K562 (cell line): ENCODE measurements at regions not wholly inside any gene's neighbourhood (a gene's known extent, or its start where the extent isn't known, plus 50 kb on each side); places are given as distances from the start of the nearest gene placed in this dataset.

Experiments used
- ATAC-seq: fragments of 200-7000 bp; cut with Tn5 transposase; 3 replicates; pipeline ENCODE4 v1.9.1; 2020; ENCODE audit warnings: moderate library complexity
- BruUV-seq: library from RNA; stranded (reverse); fragments of 400-500 nt; replicated peaks from 2 replicates; lab custom pipeline; 2021; lab: Mats Ljungman, UMichigan
- CTCF ChIA-PET: fragments of 300-600 bp; formaldehyde crosslinking; extraction: SDS; loops from one replicate; lab custom pipeline; 2021; ENCODE audit warnings: low intra/inter-chr PET ratio; lab: Yijun Ruan, JAX
- POLR2A ChIA-PET: fragments of 300-600, 350-650 bp; sonication (Branson Sonifier 250); formaldehyde crosslinking; extraction: SDS; loops from one replicate; lab custom pipeline; 2021; ENCODE audit warnings: antibody characterized with exemption, inconsistent platforms; lab: Yijun Ruan, JAX
- DNase-seq, 4 experiments: peaks; one replicate each; pipeline versions ENCODE4 v3.0.0 to v3.0.0-alpha.2; 2011 to 2018; ENCODE audit warnings: low spot score in 3 of 4, mixed read lengths in 3 of 4; ENCODE audit errors: extremely low read depth in 1 of 4
- FAIRE-seq: peaks from 2 replicates; lab custom pipeline; 2011; peaks lifted over from hg19 to GRCh38; lab: Jason Lieb, UNC
- H2AFZ ChIP-seq: 2 replicates; pipeline ENCODE4 v1.6.0; 2011; ENCODE audit warnings: low read depth, low read length, control low read depth, inconsistent platforms
- H3K27ac ChIP-seq: fragments of 200-600 bp; 3 replicates; pipeline ENCODE4 v1.8.0; 2011; ENCODE audit warnings: low read depth, mild to moderate bottlenecking, control low read depth, inconsistent platforms, low read length, moderate library complexity, mixed read lengths; ENCODE audit errors: extremely low read depth
- H3K27me3 ChIP-seq, 2 experiments: fragments of 300-600 bp in 1 of 2; 2 replicates in 1 of 2; 3 replicates in 1 of 2; pipeline versions ENCODE4 v1.6.0 to v1.8.0; 2011; ENCODE audit warnings: inconsistent platforms in 2 of 2, low read length in 2 of 2, mild to moderate bottlenecking in 1 of 2, mixed read lengths in 1 of 2, moderate library complexity in 1 of 2; ENCODE audit not compliant: control insufficient read depth in 2 of 2, insufficient read depth in 2 of 2
- H3K36me3 ChIP-seq: fragments of 300-600 bp; 3 replicates; pipeline ENCODE4 v1.8.0; 2011; ENCODE audit warnings: mild to moderate bottlenecking, low read length, inconsistent platforms; ENCODE audit not compliant: control insufficient read depth, insufficient read depth
- H3K4me1 ChIP-seq, 2 experiments: fragments of 200-600 bp in 1 of 2; replicated peaks in 1 of 2; 2 replicates in 1 of 2; 3 replicates in 1 of 2; pipeline versions ENCODE4 v1.5.1 to v1.8.0; 2011; ENCODE audit warnings: inconsistent platforms in 2 of 2, low read length in 2 of 2, mild to moderate bottlenecking in 1 of 2, mixed read lengths in 1 of 2, moderate library complexity in 1 of 2; ENCODE audit not compliant: control insufficient read depth in 2 of 2, insufficient read depth in 2 of 2
- H3K4me2 ChIP-seq: 2 replicates; pipeline ENCODE4 v1.6.1; 2011; ENCODE audit warnings: low read length, control low read depth, inconsistent platforms, mixed read lengths; ENCODE audit not compliant: insufficient read depth
- H3K4me3 ChIP-seq: fragments of 200-600 bp; sonication (generic), shearing (Covaris generic); 2 replicates; pipeline ENCODE4 v1.5.1; 2016; ENCODE audit warnings: control low read depth, inconsistent platforms
- H3K79me2 ChIP-seq: fragments of 200-600 bp; 3 replicates; pipeline ENCODE4 v1.8.0; 2011; ENCODE audit warnings: low read length, inconsistent platforms; ENCODE audit not compliant: control insufficient read depth, insufficient read depth
- H3K9ac ChIP-seq, 2 experiments: 2 replicates each; pipeline versions ENCODE4 v1.6.0 to v1.6.1; 2011; ENCODE audit warnings: low read depth in 2 of 2, low read length in 2 of 2, control low read depth in 1 of 2, inconsistent platforms in 1 of 2, mild to moderate bottlenecking in 1 of 2, mixed read lengths in 1 of 2; ENCODE audit not compliant: insufficient read depth in 1 of 2
- H3K9me1 ChIP-seq: one replicate; pipeline ENCODE4 v1.6.0; 2011; ENCODE audit warnings: inconsistent platforms, mild to moderate bottlenecking, low read length, moderate library complexity; ENCODE audit not compliant: control insufficient read depth, insufficient read depth
- H3K9me3 ChIP-seq: replicated peaks from 2 replicates; pipeline ENCODE4 v1.5.1; 2011; ENCODE audit warnings: low read depth, low read length, inconsistent platforms; ENCODE audit not compliant: control insufficient read depth, insufficient read depth
- H4K20me1 ChIP-seq: replicated peaks from 2 replicates; pipeline ENCODE4 v1.6.1; 2011; ENCODE audit warnings: low read length, inconsistent platforms, mixed read lengths; ENCODE audit not compliant: control insufficient read depth, insufficient read depth
- FOXA3 ChIP-seq, 2 experiments: fragments of 450-650 bp in 1 of 2; sonication (generic) in 1 of 2; formaldehyde crosslinking; IDR thresholded peaks in 1 of 2; conservative IDR thresholded peaks in 1 of 2; 2 replicates each; pipeline versions ENCODE4 v1.4.0 to v1.8.0; 2020 to 2022; ENCODE audit warnings: mild to moderate bottlenecking in 2 of 2, missing genetic modification reagents in 1 of 2
- ILK ChIP-seq: fragments of 450-650 bp; IDR thresholded peaks from 2 replicates; pipeline ENCODE4 v1.6.1; 2016; ENCODE audit warnings: missing genetic modification characterization, low read depth, mild to moderate bottlenecking, missing compliant biosample characterization, moderate library complexity, borderline replicate concordance
- MAZ ChIP-seq, 2 experiments: fragments of 450-650 bp in 1 of 2; sonication (generic) in 1 of 2; formaldehyde crosslinking; IDR thresholded peaks in 1 of 2; conservative IDR thresholded peaks in 1 of 2; 2 replicates each; pipeline versions ENCODE4 v1.4.0 to v1.5.0; 2020; ENCODE audit warnings: mild to moderate bottlenecking in 1 of 2, missing genetic modification reagents in 1 of 2
- MTA1 ChIP-seq: fragments of 450-650 bp; IDR thresholded peaks from 2 replicates; pipeline ENCODE4 v1.6.1; 2017; ENCODE audit warnings: borderline replicate concordance
- PHB2 ChIP-seq: fragments of 450-650 bp; IDR thresholded peaks from 2 replicates; pipeline ENCODE4 v1.6.1; 2017; ENCODE audit warnings: low read depth
- PPARD ChIP-seq: fragments of 250-450 bp; sonication (Bioruptor Pico); IDR thresholded peaks from 2 replicates; pipeline ENCODE4 v1.8.0; 2022; ENCODE audit warnings: inconsistent platforms, mild to moderate bottlenecking, moderate library complexity
- SIRT6 ChIP-seq: IDR thresholded peaks from one replicate; pipeline ENCODE4 v1.6.1; 2012; ENCODE audit warnings: low read depth, mild to moderate bottlenecking, control low read depth, inconsistent platforms, low read length, moderate library complexity
- TCF7 ChIP-seq: sonication (generic); IDR thresholded peaks from 2 replicates; pipeline ENCODE4 v1.6.1; 2016; ENCODE audit warnings: antibody characterized with exemption, borderline replicate concordance
- USF2 ChIP-seq: sonication (generic); formaldehyde crosslinking; IDR thresholded peaks from 2 replicates; pipeline ENCODE4 v1.5.0; 2020; ENCODE audit warnings: missing genetic modification reagents
- ZBTB40 ChIP-seq, 2 experiments: fragments of 450-650 bp in 1 of 2; sonication (generic) in 1 of 2; formaldehyde crosslinking in 1 of 2; IDR thresholded peaks; 2 replicates each; pipeline versions ENCODE4 v1.7.1 to v1.9.0; 2016 to 2022; ENCODE audit warnings: inconsistent platforms in 1 of 2, mild to moderate bottlenecking in 1 of 2, missing genetic modification reagents in 1 of 2
- ZNF280A ChIP-seq: fragments of 450-650 bp; IDR thresholded peaks from 2 replicates; pipeline ENCODE4 v1.6.1; 2018; ENCODE audit warnings: mild to moderate bottlenecking, low read depth; ENCODE audit not compliant: partially characterized antibody
- ZNF316 ChIP-seq: fragments of 450-650 bp; IDR thresholded peaks from 2 replicates; pipeline ENCODE4 v1.6.1; 2016
- WGBS: fragments of 100-300 bp; shearing (Covaris generic); methylation state at CpG from one replicate; pipeline ENCODE4 v1.1.6; 2016; ENCODE audit warnings: low coverage, mixed read lengths; ENCODE audit not compliant: insufficient coverage; ENCODE audit errors: missing lambda C conversion rate; 5-methylcytosine and 5-hydroxymethylcytosine counted together
- in situ Hi-C: fragments of 300-500 bp; cut with MboI; formaldehyde crosslinking; loops from 4 replicates; pipeline ENCODE4 v1.15.0; 2018; ENCODE audit warnings: inconsistent platforms, mixed read lengths
- intact Hi-C: fragments of 100-400 bp; cut with micrococcal nuclease; formaldehyde crosslinking; loops from 2 replicates; pipeline ENCODE4 v1.14.2; 2022

- H3K27me3 ChIP-seq = no peaks in the 10 kb centered on the region
- FAIRE-seq (no peak), ATAC-seq (no peak), DNase-seq (no peak)
- H3K9me3 ChIP-seq = no peaks in the 10 kb centered on the region
- no peaks in the 10 kb centered on the region for H3K4me1 ChIP-seq
- no peak overlapping the region for H3K9ac ChIP-seq
- no TSS peak for BruUV-seq
- H2AFZ ChIP-seq = no peak overlapping the region
- intact Hi-C loops = no loop called here
- no peak overlapping the region for H3K27ac ChIP-seq
- no peaks in the 10 kb centered on the region for H3K36me3 ChIP-seq
- WGBS = 0% methylated on average over 2 of the region's 2 CpGs
- H3K4me2 ChIP-seq = no peak overlapping the region
- H3K9me1 ChIP-seq = no peaks in the 10 kb centered on the region
- ChIA-PET CTCF (no interaction called here), POLR2A (no interaction called here)
- no peaks in the 10 kb centered on the region for H3K79me2 ChIP-seq
- H3K4me3 ChIP-seq = no peak overlapping the region
- no peaks in the 10 kb centered on the region for H4K20me1 ChIP-seq
- in situ Hi-C loops = no loop called here
- TF ChIP-seq FOXA3 (CRISPR knock-in tag; conservative IDR thresholded peaks at IDR 0.05 in 1 of 2, IDR thresholded peaks at IDR 0.05 in 1 of 2) = no peak
- no peak for TF ChIP-seq ZBTB40 (IDR thresholded peaks at IDR 0.05)
- no peak for TF ChIP-seq ZBTB40 (CRISPR knock-in tag; IDR thresholded peaks at IDR 0.05)
- no peak for TF ChIP-seq ZNF316
- no peak for TF ChIP-seq MTA1
- no peak for TF ChIP-seq MAZ (CRISPR knock-in tag; conservative IDR thresholded peaks at IDR 0.05 in 1 of 2, IDR thresholded peaks at IDR 0.05 in 1 of 2)
- TF ChIP-seq ZNF280A = no peak
- no peak for TF ChIP-seq USF2 (CRISPR knock-in tag)
- TF ChIP-seq TCF7 = no peak
- no peak for TF ChIP-seq ILK (tag)
- TF ChIP-seq SIRT6 = no peak
- TF ChIP-seq PPARD (CRISPR knock-in tag) = no peak
- TF ChIP-seq PHB2 = no peak
Observed at GRCh38 chr3:78244136-78244535, 1204.2 kb downstream of the ROBO2 start.
